GM18507 (cell line): ENCODE measurements at regions not wholly inside any gene's neighbourhood (a gene's known extent, or its start where the extent isn't known, plus 50 kb on each side); places are given as distances from the start of the nearest gene placed in this dataset.

Source experiments
- DNase-seq: peaks from one replicate; pipeline ENCODE4 v3.0.0; 2011; ENCODE audit warnings: low read depth; ENCODE audit not compliant: insufficient read length; ENCODE audit errors: extremely low spot score
- FAIRE-seq: peaks from 2 replicates; lab custom pipeline; 2011; peaks lifted over from hg19 to GRCh38; lab: Jason Lieb, UNC

DNA sequence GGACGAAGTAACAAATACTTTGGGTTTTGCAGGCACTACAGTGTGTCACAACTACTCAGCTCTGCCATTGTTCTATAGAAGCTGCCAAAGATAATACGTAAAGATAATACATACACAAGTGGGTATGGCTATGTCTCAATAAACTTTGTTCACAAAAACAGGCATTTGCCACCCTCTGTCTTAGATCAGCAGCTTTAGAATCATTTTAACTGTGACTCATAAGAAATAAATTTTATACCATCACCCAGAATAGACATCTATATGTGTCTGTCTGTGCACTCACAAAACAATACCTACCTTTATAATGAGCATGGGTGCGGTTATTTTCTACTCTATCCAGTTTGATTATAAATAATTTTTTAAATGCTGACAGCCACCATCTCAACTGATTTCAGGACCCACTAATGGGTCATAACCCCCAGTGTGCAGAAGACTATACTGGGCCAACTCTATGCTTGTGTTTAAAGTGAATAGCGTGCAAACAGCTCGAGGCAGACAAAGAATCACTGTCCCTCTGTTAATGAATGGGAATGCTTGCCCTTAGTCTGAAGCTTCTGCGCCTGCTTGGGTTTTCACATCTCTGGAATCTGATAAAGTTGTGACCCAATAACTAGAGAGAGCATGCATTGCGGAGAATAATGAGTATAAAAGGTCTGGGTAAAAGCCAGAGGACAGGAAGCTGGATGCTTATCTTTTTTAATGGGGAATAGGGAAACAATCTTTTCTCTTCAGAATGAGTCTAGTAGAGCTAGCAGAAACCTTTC, 216.2 kb downstream of the PLPP3 start:
- FAIRE-seq: no peak

GRCh38 chr1:56360021-56360420, 219.3 kb downstream of the PLPP3 start:
- no peak for FAIRE-seq
- no peak for DNase-seq

More for the DNA sequence above, 216.2 kb downstream of the PLPP3 start:
- DNase-seq: no peak

DNA sequence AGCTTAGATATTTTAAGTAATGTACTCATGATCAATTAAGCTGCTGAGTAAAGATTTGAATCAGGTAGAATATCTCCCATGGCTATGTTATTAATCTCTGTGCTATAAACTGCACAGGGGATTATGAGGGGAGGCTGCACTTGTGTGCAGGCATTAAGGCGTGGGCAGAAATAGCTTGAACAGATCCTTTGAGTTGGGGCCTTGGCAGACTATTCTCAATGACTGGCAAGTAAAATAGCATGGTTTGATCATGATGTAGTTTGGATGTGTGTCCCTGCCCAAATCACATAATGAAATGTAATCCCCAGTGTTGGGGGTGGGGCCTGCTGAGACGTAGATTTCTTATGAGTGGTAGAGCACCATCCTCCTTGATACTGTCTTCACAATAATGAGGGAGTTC, 220.3 kb downstream of the PLPP3 start:
- FAIRE-seq: no peak
- DNase-seq: no peak

DNA sequence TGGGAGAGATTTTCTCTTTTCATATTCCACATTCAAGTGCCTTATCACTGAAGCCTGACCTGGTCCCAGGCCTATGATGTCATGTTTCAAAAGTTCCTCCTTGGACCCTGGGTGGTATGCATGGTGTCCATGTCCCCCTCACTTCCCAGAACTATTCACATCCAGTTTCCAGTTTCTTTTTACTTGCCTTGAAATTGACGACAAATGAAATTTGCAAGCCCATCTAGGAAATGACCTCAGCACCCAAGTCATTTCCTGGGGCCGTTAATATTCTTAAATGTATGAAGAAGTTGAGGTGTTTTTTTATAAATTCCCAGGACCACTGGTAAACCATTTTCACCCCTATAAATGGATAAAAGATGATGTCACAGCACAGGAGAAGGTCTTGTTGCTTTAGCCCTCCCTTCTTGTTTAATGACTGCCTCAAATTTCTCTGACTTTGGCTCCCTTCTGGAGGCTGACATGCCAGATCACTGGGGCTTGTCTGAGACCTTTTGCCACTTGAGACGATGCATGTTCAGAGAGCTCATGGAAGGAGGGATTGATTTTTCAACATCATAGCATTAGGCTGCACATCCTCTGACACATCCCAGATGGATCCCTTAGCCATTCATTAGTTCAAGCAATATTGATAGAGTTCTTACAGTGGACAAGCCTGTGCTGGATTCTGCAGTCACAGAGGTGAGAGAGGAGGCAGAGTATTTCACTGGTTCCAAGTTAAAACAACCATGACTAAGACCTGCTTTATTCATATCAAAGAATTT, 221.3 kb downstream of the PLPP3 start:
- no peak for FAIRE-seq

GRCh38 chr1:56356376-56356990, 222.9 kb downstream of the PLPP3 start:
- no peak for DNase-seq
- FAIRE-seq: no peak

More for the DNA sequence above, 221.3 kb downstream of the PLPP3 start:
- no peak for DNase-seq

GRCh38 chr1:56355918-56356317, 223.4 kb downstream of the PLPP3 start:
- DNase-seq (no peak), FAIRE-seq (no peak)

DNA sequence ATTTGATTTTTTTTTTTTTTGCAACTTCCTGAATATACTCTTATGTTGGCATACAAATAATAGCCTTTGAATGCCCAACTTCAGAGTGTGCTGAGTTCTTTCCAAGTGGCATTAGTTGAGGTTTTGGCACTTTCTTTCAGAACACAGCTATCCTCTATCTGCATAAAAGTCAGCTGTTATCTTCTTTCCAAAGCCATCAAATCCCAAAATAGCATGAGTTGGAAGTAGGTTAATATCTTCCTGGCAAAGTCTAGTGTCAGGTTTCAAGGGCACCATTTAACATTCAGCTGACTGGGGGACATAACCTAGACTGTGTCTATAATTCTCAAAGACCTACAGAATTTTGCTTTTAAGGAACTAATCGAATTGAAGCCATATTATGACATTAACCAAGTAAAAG, 223.9 kb downstream of the PLPP3 start:
- DNase-seq (no peak), FAIRE-seq (no peak)

DNA sequence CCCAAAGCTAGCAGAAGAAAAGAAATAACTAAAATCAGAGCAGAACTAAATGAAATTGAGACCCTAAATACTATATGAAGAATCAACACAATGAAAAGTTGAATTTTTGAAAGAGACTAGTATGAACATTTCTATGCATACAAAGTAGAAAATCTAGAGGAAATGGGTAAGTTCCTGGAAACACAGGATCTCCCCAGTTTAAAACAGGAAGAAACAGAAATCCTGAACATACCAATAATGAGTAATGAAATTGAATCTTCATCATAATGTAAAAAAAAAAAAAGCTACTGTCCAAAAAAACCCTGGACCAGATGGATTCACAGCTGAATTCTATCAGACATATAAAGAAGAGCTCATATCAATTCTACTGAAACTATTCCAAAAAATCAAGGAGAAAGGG, 233.5 kb downstream of the PLPP3 start:
- FAIRE-seq (no peak), DNase-seq (no peak)

DNA sequence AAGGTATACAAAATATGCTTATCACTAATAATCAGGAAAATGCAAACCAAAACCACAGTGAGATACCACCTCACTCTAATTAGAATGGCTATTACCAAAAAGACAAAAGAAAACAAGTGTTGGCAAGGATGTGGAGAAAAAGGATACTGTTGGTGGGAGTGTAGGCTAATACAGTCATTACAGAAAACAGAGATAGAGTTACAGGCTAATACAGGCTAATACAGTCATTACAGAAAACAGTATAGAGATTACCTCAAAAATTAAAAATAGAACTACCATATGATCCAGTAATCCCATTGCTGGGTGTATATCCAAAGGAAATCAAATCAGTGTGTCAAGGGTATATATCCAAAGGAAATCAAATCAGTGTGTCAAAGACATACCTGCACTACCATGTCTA, 238.4 kb downstream of the PLPP3 start:
- no peak for DNase-seq
- FAIRE-seq: no peak

- FAIRE-seq (no peak), DNase-seq (no peak)
Measured at GRCh38 chr1:56339786-56340465, 239.4 kb downstream of the PLPP3 start.

DNA sequence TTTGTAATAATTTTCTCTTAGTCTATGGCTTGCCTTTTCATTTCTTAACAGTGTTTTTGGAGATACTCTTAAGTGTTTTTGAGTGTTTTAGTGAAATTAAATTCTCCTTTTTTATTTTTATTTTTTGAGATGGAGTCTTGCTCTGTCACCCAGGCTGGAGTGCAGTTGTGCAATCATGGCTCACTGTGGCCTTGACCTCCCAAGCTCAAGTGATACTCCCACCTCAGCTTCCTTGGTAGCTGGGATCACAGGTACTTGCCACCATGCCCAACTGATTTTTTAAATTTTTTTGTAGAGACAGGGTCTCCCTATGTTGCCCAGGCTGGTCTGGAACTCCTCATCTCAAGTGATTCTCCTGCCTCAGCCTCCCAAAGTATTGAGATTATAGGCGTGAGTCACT, 240.3 kb downstream of the PLPP3 start:
- FAIRE-seq: no peak
- DNase-seq: no peak

- no peak for FAIRE-seq
Measured at GRCh38 chr1:56336982-56337381, 242.4 kb downstream of the PLPP3 start.

GRCh38 chr1:56335394-56335793, 244.0 kb downstream of the PLPP3 start:
- FAIRE-seq (no peak), DNase-seq (no peak)

More at GRCh38 chr1:56336982-56337381, 242.4 kb downstream of the PLPP3 start:
- no peak for DNase-seq

DNA sequence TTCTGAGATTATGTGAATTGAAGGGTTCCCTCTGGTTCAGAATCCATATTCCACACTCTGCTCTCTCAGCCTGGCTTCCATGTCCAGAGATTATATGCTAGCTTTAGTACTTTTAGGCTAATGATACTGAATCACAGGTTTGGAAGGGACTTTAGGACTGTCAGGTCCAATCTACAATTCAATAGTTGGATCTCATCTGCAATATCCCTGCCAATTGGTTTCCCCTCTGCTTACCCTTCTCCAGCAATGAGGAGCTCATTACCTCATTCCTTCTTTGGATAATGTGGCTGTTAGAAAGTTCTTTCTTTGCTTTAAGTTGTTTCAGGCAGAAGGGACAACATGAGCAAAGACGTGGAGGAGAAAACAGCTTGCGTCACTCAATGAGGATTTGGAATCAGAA, 245.3 kb downstream of the PLPP3 start:
- FAIRE-seq (no peak), DNase-seq (no peak)

- FAIRE-seq: no peak
- DNase-seq: no peak
Measured at GRCh38 chr1:56333461-56333860, 245.9 kb downstream of the PLPP3 start.

GRCh38 chr1:56331892-56332567, 247.3 kb downstream of the PLPP3 start:
- no peak for FAIRE-seq

DNA sequence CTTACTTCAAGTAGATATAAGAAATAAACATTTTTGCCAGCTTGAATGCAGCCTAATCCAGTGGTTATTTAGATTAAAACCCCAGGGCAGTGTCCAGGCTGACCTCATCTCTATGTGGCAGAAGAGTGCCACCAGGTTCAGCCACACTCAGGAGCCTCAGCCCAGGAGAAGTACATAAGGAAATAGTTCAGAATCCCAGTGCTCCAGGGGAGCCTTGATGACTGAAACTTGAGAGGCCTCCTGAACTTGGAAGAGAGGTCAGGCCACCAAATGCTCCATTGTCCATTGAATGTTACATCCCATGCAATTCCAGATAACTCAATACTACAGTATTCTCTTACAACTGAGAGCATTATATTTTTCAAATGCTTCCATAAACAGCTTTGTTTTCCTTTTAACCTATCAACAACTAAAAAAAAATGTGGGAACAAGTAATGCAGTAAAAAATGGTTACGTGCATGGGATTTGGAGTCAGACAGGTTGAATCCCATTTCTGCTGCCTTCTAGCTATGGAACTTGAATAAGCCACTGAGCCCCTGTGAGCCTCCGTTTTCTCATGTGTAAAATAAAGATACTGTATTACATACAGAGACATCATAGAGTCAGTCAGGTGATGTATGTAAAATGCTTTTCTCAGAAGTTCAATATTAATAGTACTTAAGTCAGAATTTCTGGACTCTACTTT, 248.0 kb downstream of the PLPP3 start:
- FAIRE-seq: no peak
- no peak for DNase-seq

More at GRCh38 chr1:56331892-56332567, 247.3 kb downstream of the PLPP3 start:
- DNase-seq: no peak

DNA sequence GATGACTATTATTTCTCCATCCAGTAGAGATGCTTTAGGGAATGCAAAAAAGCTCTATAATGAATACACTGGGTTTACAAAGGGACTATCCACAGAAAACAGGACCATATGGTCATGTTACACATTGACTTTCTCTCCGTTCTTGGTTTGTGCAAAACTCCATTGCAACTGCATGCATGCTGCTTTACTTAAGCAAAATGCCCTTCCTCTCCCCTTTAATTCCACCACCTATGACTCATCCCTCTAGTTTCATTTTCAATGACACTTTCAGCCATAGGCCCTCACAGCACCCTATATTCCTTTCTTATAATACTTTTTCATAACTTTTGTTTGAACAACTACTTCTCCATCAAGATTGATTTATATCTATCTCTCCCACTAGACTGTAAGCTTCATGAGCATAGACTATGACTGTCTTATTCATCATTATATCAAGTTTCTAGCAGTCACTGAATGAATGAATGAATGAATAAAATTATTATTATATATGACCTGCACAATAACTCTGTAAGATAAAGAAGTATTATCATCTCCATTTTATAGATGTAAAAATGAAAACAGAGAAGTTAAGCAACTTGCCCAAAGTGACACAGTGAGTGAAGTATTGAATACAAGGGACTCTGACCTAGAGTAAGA, 248.9 kb downstream of the PLPP3 start:
- DNase-seq (peak; percentile 4), FAIRE-seq (peak; percentile 81)
